ENCODE measurements at regions not wholly inside any gene's neighbourhood (a gene's known extent, or its start where the extent isn't known, plus 50 kb on each side); places are given as distances from the start of the nearest gene placed in this dataset.

DNA sequence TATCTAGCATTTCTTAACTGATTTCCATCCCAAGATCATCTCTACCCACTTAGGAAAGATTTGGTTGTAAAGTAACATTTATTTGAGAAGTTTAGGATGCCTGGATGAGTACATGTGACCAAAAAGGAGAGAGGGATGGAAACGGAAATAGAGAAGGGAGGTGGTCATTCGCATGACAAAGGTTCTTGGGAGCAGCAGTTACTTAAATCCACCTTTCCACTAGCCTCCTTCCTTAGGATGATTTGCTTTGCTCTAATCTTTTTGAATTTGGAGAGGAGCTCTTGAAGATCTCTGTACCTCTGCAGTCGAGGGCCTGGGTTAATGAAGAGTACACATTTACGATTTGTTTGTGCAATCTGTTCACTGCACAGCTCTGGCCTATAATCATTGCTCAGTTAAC, 623.5 kb downstream of the EPHA4 start:
- no peaks in the 10 kb centered on the region for H3F3A ChIP-seq (ENCODE audit: insufficient read depth, low read length)
- TF ChIP-seq, protein P1, sequence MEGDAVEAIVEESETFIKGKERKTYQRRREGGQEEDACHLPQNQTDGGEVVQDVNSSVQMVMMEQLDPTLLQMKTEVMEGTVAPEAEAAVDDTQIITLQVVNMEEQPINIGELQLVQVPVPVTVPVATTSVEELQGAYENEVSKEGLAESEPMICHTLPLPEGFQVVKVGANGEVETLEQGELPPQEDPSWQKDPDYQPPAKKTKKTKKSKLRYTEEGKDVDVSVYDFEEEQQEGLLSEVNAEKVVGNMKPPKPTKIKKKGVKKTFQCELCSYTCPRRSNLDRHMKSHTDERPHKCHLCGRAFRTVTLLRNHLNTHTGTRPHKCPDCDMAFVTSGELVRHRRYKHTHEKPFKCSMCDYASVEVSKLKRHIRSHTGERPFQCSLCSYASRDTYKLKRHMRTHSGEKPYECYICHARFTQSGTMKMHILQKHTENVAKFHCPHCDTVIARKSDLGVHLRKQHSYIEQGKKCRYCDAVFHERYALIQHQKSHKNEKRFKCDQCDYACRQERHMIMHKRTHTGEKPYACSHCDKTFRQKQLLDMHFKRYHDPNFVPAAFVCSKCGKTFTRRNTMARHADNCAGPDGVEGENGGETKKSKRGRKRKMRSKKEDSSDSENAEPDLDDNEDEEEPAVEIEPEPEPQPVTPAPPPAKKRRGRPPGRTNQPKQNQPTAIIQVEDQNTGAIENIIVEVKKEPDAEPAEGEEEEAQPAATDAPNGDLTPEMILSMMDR (IDR thresholded peaks at IDR 0.05; ENCODE audit: low read length), result no peak
- TF ChIP-seq EZH2 (IDR thresholded peaks at IDR 0.05; ENCODE audit: borderline replicate concordance, low read length), result no peak
- H3K4me1 ChIP-seq (ENCODE audit: insufficient read depth, low read length, severe bottlenecking), result no peaks in the 10 kb centered on the region
- no peak overlapping the region for H2AFZ ChIP-seq (ENCODE audit: low read length)
- H3K36me3 ChIP-seq (ENCODE audit: insufficient read depth, low read length), result no peaks in the 10 kb centered on the region
- no peaks in the 10 kb centered on the region for H4K20me1 ChIP-seq (ENCODE audit: insufficient read depth, low read length)
- no peak overlapping the region for H3K27ac ChIP-seq (ENCODE audit: low read depth, low read length, poor library complexity, severe bottlenecking)
- H3K4me3 ChIP-seq (ENCODE audit: low read depth, low read length, poor library complexity, severe bottlenecking), result no peak overlapping the region
- H3K79me2 ChIP-seq (ENCODE audit: insufficient read depth, low read length), result no peaks in the 10 kb centered on the region
- H3K27me3 ChIP-seq (ENCODE audit: insufficient read depth, low read length), result no peaks in the 10 kb centered on the region
- H3K9me3 ChIP-seq (ENCODE audit: low read length), result no peaks in the 10 kb centered on the region
- H3K4me2 ChIP-seq (ENCODE audit: low read length), result no peak overlapping the region
- H3K9ac ChIP-seq (ENCODE audit: low read length), result no peak overlapping the region
- H3K9me2 ChIP-seq (ENCODE audit: low read depth, low read length), result no peaks in the 10 kb centered on the region

DNA sequence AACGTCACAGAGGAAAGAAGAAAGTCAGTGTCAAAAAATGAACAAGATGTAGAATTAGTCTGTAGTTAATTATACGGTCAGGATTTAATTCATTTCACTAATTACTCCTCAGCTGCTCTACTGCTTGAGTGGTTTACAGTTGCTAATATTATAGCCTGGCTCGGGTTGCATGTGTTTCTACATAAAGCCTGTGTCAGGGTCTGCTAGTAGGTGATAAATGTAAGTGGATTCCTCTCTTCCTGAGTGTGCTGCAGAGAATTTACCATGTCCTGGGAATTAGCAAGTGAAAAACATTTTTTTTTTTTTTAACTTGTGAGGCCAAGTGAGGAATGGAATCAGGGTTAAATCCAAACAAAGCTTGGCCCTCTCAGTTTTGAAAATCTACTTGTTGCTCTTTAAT, 622.6 kb downstream of the EPHA4 start:
- Histone ChIP-seq H3F3A (ENCODE audit: insufficient read depth, low read length) (no peaks in the 10 kb centered on the region), H3K36me3 (ENCODE audit: insufficient read depth, low read length) (no peaks in the 10 kb centered on the region), H3K27me3 (ENCODE audit: insufficient read depth, low read length) (no peaks in the 10 kb centered on the region), H3K27ac (ENCODE audit: low read depth, low read length, poor library complexity, severe bottlenecking) (no peak overlapping the region), H3K4me3 (ENCODE audit: low read depth, low read length, poor library complexity, severe bottlenecking) (no peak overlapping the region), H3K4me2 (ENCODE audit: low read length) (no peak overlapping the region), H4K20me1 (ENCODE audit: insufficient read depth, low read length) (no peaks in the 10 kb centered on the region), H3K9me3 (ENCODE audit: low read length) (no peaks in the 10 kb centered on the region), H3K9me2 (ENCODE audit: low read depth, low read length) (no peaks in the 10 kb centered on the region), H3K9ac (ENCODE audit: low read length) (no peak overlapping the region), H3K79me2 (ENCODE audit: insufficient read depth, low read length) (no peaks in the 10 kb centered on the region), H3K4me1 (ENCODE audit: insufficient read depth, low read length, severe bottlenecking) (no peaks in the 10 kb centered on the region), H2AFZ (ENCODE audit: low read length) (no peak overlapping the region)
- TF ChIP-seq, protein P1 (IDR thresholded peaks at IDR 0.05; ENCODE audit: low read length), result no peak
- TF ChIP-seq EZH2 (IDR thresholded peaks at IDR 0.05; ENCODE audit: borderline replicate concordance, low read length), result no peak

- Histone ChIP-seq H3K4me2 (ENCODE audit: low read length) (no peak overlapping the region), H3K79me2 (ENCODE audit: insufficient read depth, low read length) (no peaks in the 10 kb centered on the region), H3K27me3 (ENCODE audit: insufficient read depth, low read length) (no peaks in the 10 kb centered on the region), H3K4me1 (ENCODE audit: insufficient read depth, low read length, severe bottlenecking) (no peaks in the 10 kb centered on the region), H2AFZ (ENCODE audit: low read length) (no peak overlapping the region), H3K9me2 (ENCODE audit: low read depth, low read length) (no peaks in the 10 kb centered on the region), H3K27ac (ENCODE audit: low read depth, low read length, poor library complexity, severe bottlenecking) (no peak overlapping the region), H3K9ac (ENCODE audit: low read length) (no peak overlapping the region), H4K20me1 (ENCODE audit: insufficient read depth, low read length) (no peaks in the 10 kb centered on the region), H3F3A (ENCODE audit: insufficient read depth, low read length) (no peaks in the 10 kb centered on the region), H3K4me3 (ENCODE audit: low read depth, low read length, poor library complexity, severe bottlenecking) (no peak overlapping the region), H3K36me3 (ENCODE audit: insufficient read depth, low read length) (no peaks in the 10 kb centered on the region), H3K9me3 (ENCODE audit: low read length) (no peaks in the 10 kb centered on the region)
- TF ChIP-seq, protein P1 (IDR thresholded peaks at IDR 0.05; ENCODE audit: low read length), result no peak
- no peak for TF ChIP-seq EZH2 (IDR thresholded peaks at IDR 0.05; ENCODE audit: borderline replicate concordance, low read length)
Observed at GRCh38 chr2:220955776-220956175, 616.3 kb downstream of the EPHA4 start.

All from OCI-LY1 (cell line).